Renal pelvis (tissue), 1 donor: ENCODE measurements at regions not wholly inside any gene's neighbourhood (a gene's known extent, or its start where the extent isn't known, plus 50 kb on each side); places are given as distances from the start of the nearest gene placed in this dataset.

Source experiments
- DNase-seq: peaks from one replicate; pipeline ENCODE4 v3.0.0-alpha.2; 2013

- DNase-seq, result no peak
These were observed 371.9 kb upstream of the TBL1XR1 start for GRCh38 chr3:177569193-177569592.

- no peak for DNase-seq
These were observed 372.8 kb upstream of the TBL1XR1 start for GRCh38 chr3:177569875-177570657.

- DNase-seq, result no peak
These were observed 374.1 kb upstream of the TBL1XR1 start for GRCh38 chr3:177571271-177571943.

- peak; percentile 47 for DNase-seq
These were observed 374.6 kb upstream of the TBL1XR1 start for GRCh38 chr3:177571944-177572315.

GRCh38 chr3:177574222-177574856, 377.1 kb upstream of the TBL1XR1 start:
- DNase-seq, result peak; percentile 64

- no peak for DNase-seq
These were observed 379.5 kb upstream of the TBL1XR1 start for GRCh38 chr3:177576746-177577145.

GRCh38 chr3:177578488-177578887, 381.2 kb upstream of the TBL1XR1 start:
- DNase-seq, result no peak

GRCh38 chr3:177579419-177579818, 382.1 kb upstream of the TBL1XR1 start:
- DNase-seq, result no peak

- DNase-seq, result no peak
These were observed 383.2 kb upstream of the TBL1XR1 start for GRCh38 chr3:177580437-177580836.

- no peak for DNase-seq
These were observed 388.0 kb upstream of the TBL1XR1 start for GRCh38 chr3:177585271-177585670.

GRCh38 chr3:177589041-177589650, 391.9 kb upstream of the TBL1XR1 start:
- no peak for DNase-seq

- peak; percentile 56 for DNase-seq
These were observed 392.7 kb upstream of the TBL1XR1 start for GRCh38 chr3:177589911-177590381.

- no peak for DNase-seq
These were observed 393.5 kb upstream of the TBL1XR1 start for GRCh38 chr3:177590826-177591225.

- no peak for DNase-seq
These were observed 394.1 kb upstream of the TBL1XR1 start for GRCh38 chr3:177591379-177591778.

- no peak for DNase-seq
These were observed 396.8 kb upstream of the TBL1XR1 start for GRCh38 chr3:177594096-177594495.

GRCh38 chr3:177595530-177596188, 398.4 kb upstream of the TBL1XR1 start:
- no peak for DNase-seq

GRCh38 chr3:177596248-177596815, 399.1 kb upstream of the TBL1XR1 start:
- DNase-seq, result no peak

- no peak for DNase-seq
These were observed 399.6 kb upstream of the TBL1XR1 start for GRCh38 chr3:177596816-177597271.

- peak; percentile 75 for DNase-seq
These were observed 400.2 kb upstream of the TBL1XR1 start for GRCh38 chr3:177597311-177598096.

- DNase-seq, result peak; percentile 52
These were observed 401.0 kb upstream of the TBL1XR1 start for GRCh38 chr3:177598097-177598833.
